Natural killer cell treated with Interleukin-12 subunit alpha and Interleukin-12 subunit beta and Interleukin-15 and Interleukin-18, amount 100 ng/mL, for 72 hours (primary cell): ENCODE measurements at regions not wholly inside any gene's neighbourhood (a gene's known extent, or its start where the extent isn't known, plus 50 kb on each side); places are given as distances from the start of the nearest gene placed in this dataset.
"Not testable (repeated sequence)": the region's sequence is repeated elsewhere in the genome, so short reads cannot be mapped to it uniquely, and the experiment has no call there.

Source experiments
- ATAC-seq, 2 donors: fragments of 150-1000 bp; cut with Tn5 transposase in 1 of 2; sonication (Bioruptor Pico), chemical (Tn5 transposase) in 1 of 2; 2 replicates each; pipeline ENCODE4 v1.10.0; 2021
- DNase-seq: peaks from one replicate; pipeline ENCODE4 v3.0.0; 2022; ENCODE audit warnings: low spot score
- H3K27ac Mint-ChIP-seq, 2 donors: 1 replicate in 1 of 2; 2 replicates in 1 of 2; pipeline ENCODE4 v1.8.0; 2022; ENCODE audit warnings: mixed read lengths in 2 of 2, mild to moderate bottlenecking in 1 of 2, moderate library complexity in 1 of 2
- H3K27me3 Mint-ChIP-seq, 2 donors: 1 replicate in 1 of 2; 2 replicates in 1 of 2; pipeline ENCODE4 v1.8.0; 2022; ENCODE audit warnings: mixed read lengths in 2 of 2
- H3K36me3 Mint-ChIP-seq: one replicate; pipeline ENCODE4 v1.8.0; 2022; ENCODE audit warnings: mixed read lengths
- H3K4me1 Mint-ChIP-seq, 2 donors: 1 replicate in 1 of 2; 2 replicates in 1 of 2; pipeline ENCODE4 v1.8.0; 2022; ENCODE audit warnings: low read depth in 2 of 2, mixed read lengths in 2 of 2, mild to moderate bottlenecking in 1 of 2
- H3K4me3 Mint-ChIP-seq: one replicate; pipeline ENCODE4 v1.8.0; 2022; ENCODE audit warnings: mixed read lengths
- H3K9me3 Mint-ChIP-seq: 2 replicates; pipeline ENCODE4 v1.8.0; 2022; ENCODE audit warnings: mixed read lengths

GRCh38 chr16:13324851-13325250 is 423.5 kb downstream of the SHISA9 start:
- Mint-ChIP-seq H3K4me3 (no peak overlapping the region), H3K36me3 (no peaks in the 10 kb centered on the region), H3K27ac (no peak overlapping the region), H3K4me1 (no peaks in the 10 kb centered on the region), H3K9me3 (peaks cover 8% of the 10 kb centered on the region), H3K27me3 (no peaks in the 10 kb centered on the region)
- no peak for DNase-seq
- ATAC-seq: no peak

DNA sequence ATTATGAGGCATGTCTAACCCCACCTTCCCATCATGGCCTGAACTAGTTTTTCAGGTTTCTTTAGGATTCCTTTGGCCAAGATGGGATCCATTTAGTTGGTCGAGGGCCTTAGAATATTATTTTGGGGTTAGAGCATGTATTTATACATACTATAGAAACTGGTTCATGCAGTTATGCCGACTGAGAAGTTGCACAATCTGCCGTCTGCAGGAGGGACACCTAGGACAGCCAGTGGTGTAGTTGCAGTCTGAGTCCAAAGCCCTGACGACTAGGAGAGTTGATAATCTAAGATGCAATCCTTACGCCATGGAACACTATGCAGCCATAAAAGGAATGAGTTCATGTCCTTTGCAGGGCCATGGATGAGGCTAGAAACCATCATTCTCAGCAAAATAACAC is 424.0 kb downstream of the SHISA9 start:
- Mint-ChIP-seq H3K4me3 (no peak overlapping the region), H3K27me3 (no peaks in the 10 kb centered on the region), H3K9me3 (peaks cover 8% of the 10 kb centered on the region), H3K4me1 (no peaks in the 10 kb centered on the region), H3K36me3 (no peaks in the 10 kb centered on the region), H3K27ac (no peak overlapping the region)
- no peak for DNase-seq
- ATAC-seq: no peak

GRCh38 chr16:13331918-13332317 is 430.5 kb downstream of the SHISA9 start:
- Mint-ChIP-seq H3K4me3 (no peak overlapping the region), H3K27ac (no peak overlapping the region), H3K4me1 (no peaks in the 10 kb centered on the region), H3K36me3 (no peaks in the 10 kb centered on the region), H3K9me3 (peaks cover 12% of the 10 kb centered on the region), H3K27me3 (no peaks in the 10 kb centered on the region)
- DNase-seq: no peak
- no peak for ATAC-seq

DNA sequence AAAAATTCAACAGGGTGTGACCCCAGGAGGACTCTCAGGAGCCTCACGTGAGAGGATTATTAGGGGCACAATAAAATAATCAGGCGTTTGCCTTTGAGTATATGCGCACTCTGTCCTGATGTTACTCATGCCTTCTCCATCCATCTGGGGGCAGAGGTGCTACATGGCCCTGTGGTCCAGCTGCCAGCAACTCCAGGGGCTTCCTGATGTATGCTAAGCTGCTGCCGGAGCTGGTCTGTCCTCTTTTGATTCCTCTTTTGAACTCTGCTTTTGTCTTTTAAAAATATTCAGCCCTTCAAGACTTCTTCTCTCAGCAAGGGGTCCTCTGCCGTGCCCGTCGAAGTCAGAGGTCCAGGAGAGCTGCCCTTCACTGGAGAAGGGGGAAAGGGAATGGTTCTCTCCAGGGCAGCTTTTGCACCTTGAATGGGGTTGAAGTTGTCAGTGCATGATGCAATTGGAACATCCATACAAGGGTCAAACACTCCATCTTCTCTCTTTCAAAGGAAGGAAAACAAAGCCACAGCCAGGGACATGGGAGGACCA is 431.4 kb downstream of the SHISA9 start:
- Mint-ChIP-seq H3K4me1 (no peaks in the 10 kb centered on the region), H3K36me3 (no peaks in the 10 kb centered on the region), H3K9me3 (peaks cover 12% of the 10 kb centered on the region), H3K27me3 (no peaks in the 10 kb centered on the region), H3K4me3 (no peak overlapping the region), H3K27ac (no peak overlapping the region)
- DNase-seq (no peak), ATAC-seq (no peak)

DNA sequence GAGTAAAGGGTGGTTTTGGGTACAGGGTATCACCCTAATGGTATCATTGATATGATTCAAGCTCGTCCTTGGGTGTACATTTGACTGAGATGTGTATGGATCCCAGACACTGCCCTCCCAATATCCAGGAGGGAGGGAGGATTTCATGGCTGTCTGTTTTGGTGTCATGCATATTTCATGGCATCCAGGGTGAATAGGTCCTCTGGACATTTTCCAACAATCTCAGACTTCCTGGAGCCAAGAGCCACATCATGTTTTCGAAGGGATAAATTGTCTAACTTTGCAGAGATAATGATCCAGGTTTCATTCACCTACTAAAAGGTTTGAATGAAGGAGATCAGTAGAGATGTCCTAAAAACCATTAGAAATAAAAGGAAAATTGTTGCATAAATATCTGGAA is 431.9 kb downstream of the SHISA9 start:
- no peak overlapping the region for H3K27ac Mint-ChIP-seq
- ATAC-seq (no peak), DNase-seq (no peak)
- peaks cover 9% of the 10 kb centered on the region for H3K9me3 Mint-ChIP-seq
- no peaks in the 10 kb centered on the region for H3K36me3 Mint-ChIP-seq
- H3K4me1 Mint-ChIP-seq: no peaks in the 10 kb centered on the region
- no peaks in the 10 kb centered on the region for H3K27me3 Mint-ChIP-seq
- no peak overlapping the region for H3K4me3 Mint-ChIP-seq

- ATAC-seq: no peak
- Mint-ChIP-seq H3K9me3 (peaks cover 4% of the 10 kb centered on the region), H3K27me3 (no peaks in the 10 kb centered on the region), H3K4me3 (no peak overlapping the region), H3K36me3 (no peaks in the 10 kb centered on the region), H3K27ac (no peak overlapping the region), H3K4me1 (no peaks in the 10 kb centered on the region)
- no peak for DNase-seq
Observed at GRCh38 chr16:13335879-13336278, 434.5 kb downstream of the SHISA9 start.

- Mint-ChIP-seq H3K27ac (no peak overlapping the region), H3K4me1 (no peaks in the 10 kb centered on the region), H3K27me3 (no peaks in the 10 kb centered on the region), H3K4me3 (no peak overlapping the region), H3K9me3 (peaks cover 4% of the 10 kb centered on the region), H3K36me3 (no peaks in the 10 kb centered on the region)
- ATAC-seq: no peak
- no peak for DNase-seq
Observed at GRCh38 chr16:13336335-13336734, 434.9 kb downstream of the SHISA9 start.

DNA sequence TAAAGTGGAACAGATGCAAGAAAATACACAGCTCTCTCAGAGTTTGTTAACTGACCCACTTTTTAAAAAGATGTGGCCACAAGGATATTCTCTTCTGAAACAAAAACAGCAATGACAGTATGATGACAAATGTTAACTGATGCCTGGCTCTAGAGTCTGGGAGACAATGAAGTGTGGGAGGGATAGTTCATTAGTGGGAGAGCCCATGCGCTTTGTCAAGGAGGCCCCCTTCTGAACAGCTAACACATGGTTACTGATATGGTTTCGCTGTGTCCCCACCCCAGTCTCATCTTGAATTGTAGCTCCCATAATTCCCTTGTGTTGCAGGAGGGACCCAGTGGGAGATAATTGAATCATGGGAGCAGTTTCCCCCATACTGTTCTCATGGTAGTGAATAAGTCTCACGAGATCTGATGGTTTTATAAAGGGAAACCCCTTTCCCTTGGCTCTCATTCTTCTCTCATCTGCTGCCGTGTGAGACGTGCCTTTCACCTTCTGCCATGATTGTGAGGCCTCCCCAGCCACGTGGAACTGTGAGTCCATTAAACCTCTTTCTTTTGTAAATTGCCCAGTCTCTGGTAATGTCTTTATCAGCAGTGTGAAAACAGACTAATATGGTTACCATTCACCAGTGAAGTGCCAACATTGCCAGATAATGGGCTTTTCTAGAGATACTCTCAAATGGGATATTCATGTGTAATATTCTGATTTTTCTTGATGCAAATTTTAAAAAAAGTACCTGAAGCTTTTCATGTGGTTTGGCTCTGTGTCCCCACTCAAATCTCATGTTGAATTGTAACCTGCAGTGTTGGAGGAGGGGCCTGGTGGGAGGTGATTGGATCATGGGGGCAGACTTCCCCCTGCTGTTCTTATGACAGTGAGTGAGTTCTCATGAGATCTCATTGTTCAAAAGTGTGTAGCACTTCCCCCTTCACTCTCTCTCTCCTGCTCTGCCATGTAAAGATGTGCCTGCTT is 435.8 kb downstream of the SHISA9 start:
- H3K4me3 Mint-ChIP-seq, H3K27ac Mint-ChIP-seq: not testable (repeated sequence)

DNA sequence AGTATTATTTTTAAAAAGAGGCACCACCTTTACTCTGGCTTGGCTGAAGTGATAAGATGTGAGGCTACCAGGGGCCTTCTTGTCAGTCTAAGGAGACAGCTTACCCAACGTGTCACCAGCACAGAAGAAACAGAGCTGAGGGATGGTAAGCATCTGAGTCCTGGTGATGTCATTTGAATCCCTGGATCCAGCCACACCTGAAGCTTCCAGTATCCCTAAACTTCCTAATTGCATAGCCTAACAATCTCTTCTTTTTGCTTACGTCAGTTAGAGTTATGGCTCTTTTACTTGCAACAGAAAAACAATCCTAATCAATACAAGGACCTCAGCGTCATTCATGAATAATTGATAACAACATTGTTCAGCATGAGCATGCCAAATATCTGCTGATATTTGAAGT is 436.6 kb downstream of the SHISA9 start:
- Mint-ChIP-seq H3K4me1 (no peaks in the 10 kb centered on the region), H3K9me3 (no peaks in the 10 kb centered on the region), H3K4me3 (no peak overlapping the region), H3K36me3 (no peaks in the 10 kb centered on the region), H3K27me3 (no peaks in the 10 kb centered on the region), H3K27ac (no peak overlapping the region)
- DNase-seq (no peak), ATAC-seq (no peak)

More for the DNA sequence above, 435.8 kb downstream of the SHISA9 start:
- ATAC-seq, H3K4me1 Mint-ChIP-seq, H3K36me3 Mint-ChIP-seq, H3K9me3 Mint-ChIP-seq, H3K27me3 Mint-ChIP-seq, DNase-seq: not testable (repeated sequence)

- no peak for ATAC-seq
- no peaks in the 10 kb centered on the region for H3K27me3 Mint-ChIP-seq
- H3K27ac Mint-ChIP-seq: no peak overlapping the region
- no peaks in the 10 kb centered on the region for H3K36me3 Mint-ChIP-seq
- no peak for DNase-seq
- H3K4me1 Mint-ChIP-seq: no peaks in the 10 kb centered on the region
- peaks cover 3% of the 10 kb centered on the region for H3K9me3 Mint-ChIP-seq
- H3K4me3 Mint-ChIP-seq: no peak overlapping the region
Observed at GRCh38 chr16:13342675-13343074, 441.3 kb downstream of the SHISA9 start.

GRCh38 chr16:13344001-13344400 is 442.6 kb downstream of the SHISA9 start:
- Mint-ChIP-seq H3K27me3 (no peaks in the 10 kb centered on the region), H3K27ac (no peak overlapping the region), H3K36me3 (no peaks in the 10 kb centered on the region), H3K4me1 (no peaks in the 10 kb centered on the region), H3K9me3 (peaks cover 3% of the 10 kb centered on the region), H3K4me3 (no peak overlapping the region)
- ATAC-seq (no peak), DNase-seq (no peak)

DNA sequence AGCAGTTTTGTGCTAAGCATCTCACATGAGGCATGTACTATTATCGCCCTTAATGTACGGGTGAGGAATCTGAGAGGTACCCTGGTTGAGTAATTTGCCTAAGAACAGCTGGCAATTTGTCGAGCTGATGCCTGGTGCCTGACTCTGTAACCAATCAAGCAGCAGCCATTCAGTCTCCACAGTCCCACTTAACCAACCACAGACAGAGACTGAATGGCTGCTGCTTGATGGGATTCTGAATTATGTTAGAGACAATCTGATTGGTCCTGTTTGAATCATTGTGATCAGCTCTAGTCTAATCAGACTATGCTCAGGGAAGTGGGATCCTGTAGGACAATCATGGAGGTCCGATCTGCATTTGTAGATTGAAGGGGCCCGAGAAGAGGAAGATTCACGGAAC is 447.0 kb downstream of the SHISA9 start:
- H3K27ac Mint-ChIP-seq: no peak overlapping the region
- no peak for ATAC-seq
- H3K36me3 Mint-ChIP-seq: no peaks in the 10 kb centered on the region
- no peak overlapping the region for H3K4me3 Mint-ChIP-seq
- DNase-seq: no peak
- H3K4me1 Mint-ChIP-seq: no peaks in the 10 kb centered on the region
- peaks cover 7% of the 10 kb centered on the region for H3K9me3 Mint-ChIP-seq
- H3K27me3 Mint-ChIP-seq: no peaks in the 10 kb centered on the region

GRCh38 chr16:13350000-13350399 is 448.6 kb downstream of the SHISA9 start:
- Mint-ChIP-seq H3K27me3 (no peaks in the 10 kb centered on the region), H3K27ac (no peak overlapping the region), H3K9me3 (peaks cover 16% of the 10 kb centered on the region), H3K4me3 (no peak overlapping the region), H3K4me1 (no peaks in the 10 kb centered on the region), H3K36me3 (no peaks in the 10 kb centered on the region)
- ATAC-seq: no peak
- no peak for DNase-seq

GRCh38 chr16:13351181-13351580 is 449.8 kb downstream of the SHISA9 start:
- Mint-ChIP-seq H3K4me3 (no peak overlapping the region), H3K36me3 (no peaks in the 10 kb centered on the region), H3K27me3 (no peaks in the 10 kb centered on the region), H3K4me1 (no peaks in the 10 kb centered on the region), H3K9me3 (peaks cover 13% of the 10 kb centered on the region), H3K27ac (no peak overlapping the region)
- ATAC-seq (no peak), DNase-seq (no peak)
